Endothelial cell of umbilical vein (primary cell): ENCODE measurements at regions not wholly inside any gene's neighbourhood (a gene's known extent, or its start where the extent isn't known, plus 50 kb on each side); places are given as distances from the start of the nearest gene placed in this dataset.

Source experiments
- BruUV-seq: library from RNA; stranded (reverse); fragments of 400-500 nt; replicated peaks from 2 replicates; lab custom pipeline; 2021; lab: Mats Ljungman, UMichigan
- CTCF ChIA-PET: fragments of 300-600, 350-600 bp; sonication (Branson Sonifier 250); formaldehyde crosslinking; loops from one replicate; lab custom pipeline; 2021; ENCODE audit warnings: antibody characterized with exemption, inconsistent platforms; lab: Charles Lee
- POLR2A ChIA-PET: fragments of 300-600, 350-600 bp; sonication (Branson Sonifier 250); formaldehyde crosslinking; loops from one replicate; lab custom pipeline; 2021; ENCODE audit warnings: antibody characterized with exemption, inconsistent platforms; lab: Charles Lee
- DNase-seq: peaks from one replicate; pipeline ENCODE4 v3.0.0-alpha.2; 2011; ENCODE audit warnings: low read depth, low spot score
- FAIRE-seq: peaks from 2 replicates; lab custom pipeline; 2011; peaks lifted over from hg19 to GRCh38; lab: Jason Lieb, UNC
- H2AFZ ChIP-seq: 2 replicates; pipeline ENCODE4 v1.6.0; 2012; ENCODE audit warnings: low read depth, low read length, control low read depth, inconsistent platforms
- H3K27ac ChIP-seq: 2 replicates; pipeline ENCODE4 v1.5.1; 2011; ENCODE audit warnings: low read depth, mild to moderate bottlenecking, control low read depth, low read length, moderate library complexity; ENCODE audit not compliant: insufficient read depth
- H3K27me3 ChIP-seq, 2 experiments: 2 replicates each; pipeline versions ENCODE4 v1.6.0 to v1.6.1; 2011; ENCODE audit warnings: low read length in 2 of 2, mixed read lengths in 1 of 2; ENCODE audit not compliant: control insufficient read depth in 2 of 2, insufficient read depth in 2 of 2
- H3K36me3 ChIP-seq, 2 experiments: 2 replicates in 1 of 2; 3 replicates in 1 of 2; pipeline ENCODE4 v1.5.1; 2011; ENCODE audit warnings: low read length in 2 of 2, mild to moderate bottlenecking in 1 of 2, moderate library complexity in 1 of 2; ENCODE audit not compliant: control insufficient read depth in 2 of 2, insufficient read depth in 2 of 2; ENCODE audit errors: extremely low read depth in 1 of 2
- H3K4me1 ChIP-seq: 3 replicates; pipeline ENCODE4 v1.5.1; 2011; ENCODE audit warnings: mild to moderate bottlenecking, low read length; ENCODE audit not compliant: control insufficient read depth, insufficient read depth; ENCODE audit errors: extremely low read depth
- H3K4me2 ChIP-seq: 2 replicates; pipeline ENCODE4 v1.6.1; 2011; ENCODE audit warnings: low read length, control low read depth, mixed read lengths; ENCODE audit not compliant: insufficient read depth
- H3K4me3 ChIP-seq, 3 experiments: fragments of 200-600 bp in 1 of 3; sonication (generic), shearing (Covaris generic) in 1 of 3; replicated peaks in 1 of 3; 2 replicates each; pipeline ENCODE4 v1.5.1; 2011 to 2016; ENCODE audit warnings: control low read depth in 3 of 3, low read length in 3 of 3, mild to moderate bottlenecking in 2 of 3, inconsistent platforms in 1 of 3, low read depth in 1 of 3, moderate library complexity in 1 of 3; ENCODE audit not compliant: insufficient read depth in 1 of 3
- H3K79me2 ChIP-seq: 2 replicates; pipeline ENCODE4 v1.6.0; 2012; ENCODE audit warnings: low read length, inconsistent platforms; ENCODE audit not compliant: control insufficient read depth, insufficient read depth
- H3K9ac ChIP-seq: replicated peaks from 2 replicates; pipeline ENCODE3; 2011; ENCODE audit warnings: low read length, control low read depth; ENCODE audit not compliant: insufficient read depth; ENCODE audit errors: extremely low read depth
- H3K9me1 ChIP-seq: replicated peaks from 3 replicates; pipeline ENCODE4 v1.6.0; 2011; ENCODE audit warnings: mild to moderate bottlenecking, low read length; ENCODE audit not compliant: control insufficient read depth, insufficient read depth; ENCODE audit errors: extremely low read depth
- H3K9me3 ChIP-seq: replicated peaks from 2 replicates; pipeline ENCODE4 v1.5.1; 2012; ENCODE audit warnings: low read length, inconsistent platforms; ENCODE audit not compliant: control insufficient read depth, insufficient read depth
- H4K20me1 ChIP-seq: replicated peaks from 2 replicates; pipeline ENCODE3; 2011; ENCODE audit warnings: mild to moderate bottlenecking, low read length; ENCODE audit not compliant: control insufficient read depth, insufficient read depth; ENCODE audit errors: extremely low read depth
- CTCF ChIP-seq, 2 donors: IDR thresholded peaks; 1 replicate in 1 of 2; 2 replicates in 1 of 2; pipeline ENCODE4 v1.5.1; 2011; ENCODE audit warnings: low read length in 2 of 2, mild to moderate bottlenecking in 2 of 2, moderate library complexity in 2 of 2, control low read depth in 1 of 2, inconsistent platforms in 1 of 2, low read depth in 1 of 2; ENCODE audit not compliant: insufficient read depth in 1 of 2; ENCODE audit errors: extremely low read depth in 1 of 2
- EZH2 ChIP-seq: IDR thresholded peaks from 2 replicates; pipeline ENCODE4 v1.6.1; 2012; ENCODE audit warnings: borderline replicate concordance, low read depth, mild to moderate bottlenecking, moderate library complexity, low read length, inconsistent platforms; ENCODE audit not compliant: severe bottlenecking
- FOS ChIP-seq: IDR thresholded peaks from 2 replicates; pipeline ENCODE4 v1.6.1; 2011; ENCODE audit warnings: mild to moderate bottlenecking, low read length, moderate library complexity, borderline replicate concordance; ENCODE audit not compliant: insufficient read depth
- GATA2 ChIP-seq: IDR thresholded peaks from 2 replicates; pipeline ENCODE4 v1.7.0; 2011; ENCODE audit warnings: low read depth, mild to moderate bottlenecking, moderate library complexity, mixed read lengths, low read length; ENCODE audit not compliant: insufficient read length, insufficient read depth
- JUN ChIP-seq: IDR thresholded peaks from 2 replicates; pipeline ENCODE4 v1.6.1; 2011; ENCODE audit warnings: borderline replicate concordance, low read depth; ENCODE audit not compliant: insufficient read length, insufficient read depth
- MAX ChIP-seq: IDR thresholded peaks from 2 replicates; pipeline ENCODE4 v1.6.1; 2011; ENCODE audit not compliant: insufficient read depth, insufficient read length
- MYC ChIP-seq: IDR thresholded peaks from one replicate; pipeline ENCODE4 v1.6.1; 2011; ENCODE audit warnings: mild to moderate bottlenecking, low read depth, low read length
- POLR2A ChIP-seq: IDR thresholded peaks from 2 replicates; pipeline ENCODE4 v1.6.1; 2012; ENCODE audit warnings: low read depth, mild to moderate bottlenecking, control low read depth, low read length
- POLR2AphosphoS5 ChIP-seq: IDR thresholded peaks from 2 replicates; pipeline ENCODE4 v1.6.1; 2012; ENCODE audit warnings: low read depth, mild to moderate bottlenecking, control low read depth, low read length, moderate library complexity; ENCODE audit not compliant: insufficient read depth
- dilution Hi-C: fragments of 300-500 bp; cut with MboI; formaldehyde crosslinking; loops from one replicate; pipeline ENCODE4 v1.15.0; 2019; ENCODE audit warnings: low sequenced_read_pairs; ENCODE audit not compliant: extremely low pct_ligation_motif_present
- intact Hi-C: fragments of 100-400 bp; cut with micrococcal nuclease; formaldehyde crosslinking; loops from one replicate; pipeline ENCODE4 v1.10.0; 2022

DNA sequence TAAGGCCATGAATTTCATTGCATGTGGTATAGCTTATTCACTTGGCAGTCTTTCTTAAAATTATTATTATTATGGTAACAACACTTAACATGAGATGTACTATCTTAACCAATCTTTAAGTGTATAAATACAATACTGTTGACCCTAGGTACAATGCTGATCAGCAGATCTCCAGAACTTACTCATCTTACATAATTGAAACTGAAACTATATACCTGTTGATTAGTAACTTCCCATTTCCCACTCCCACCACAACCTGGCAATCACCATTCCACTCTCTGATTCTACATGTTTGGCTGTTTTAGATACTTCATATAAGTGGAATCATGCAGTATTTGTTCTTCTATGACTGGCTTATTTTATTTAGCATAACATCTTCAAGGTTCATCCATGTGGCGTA, 150.2 kb upstream of the POU2AF2 start:
- FAIRE-seq: no peak
- POLR2A ChIA-PET: no interaction called here
- no peaks in the 10 kb centered on the region for H3K79me2 ChIP-seq
- no peaks in the 10 kb centered on the region for H3K9me1 ChIP-seq
- no peaks in the 10 kb centered on the region for H3K9me3 ChIP-seq
- no peak overlapping the region for H3K4me2 ChIP-seq
- dilution Hi-C loops: no loop called here
- H3K4me3 ChIP-seq: no peak overlapping the region
- H3K9ac ChIP-seq: no peak overlapping the region
- CTCF ChIA-PET: interaction anchor here (2.2 kb wide), 1 partner anchor 10 kb away, joined by 6 read pairs; no protein-coding TSS in a partner anchor
- no peak overlapping the region for H3K27ac ChIP-seq
- H2AFZ ChIP-seq: no peak overlapping the region
- no peaks in the 10 kb centered on the region for H3K27me3 ChIP-seq
- H4K20me1 ChIP-seq: no peaks in the 10 kb centered on the region
- BruUV-seq: no TSS peak
- no peak for DNase-seq
- intact Hi-C loops: no loop called here
- no peaks in the 10 kb centered on the region for H3K36me3 ChIP-seq
- no peak for TF ChIP-seq POLR2A
- TF ChIP-seq MYC: no peak
- TF ChIP-seq MAX: no peak
- no peak for TF ChIP-seq POLR2AphosphoS5
- no peak for TF ChIP-seq EZH2
- no peak for TF ChIP-seq GATA2
- no peak for TF ChIP-seq FOS
- no peak for TF ChIP-seq JUN
- no peak for TF ChIP-seq CTCF (IDR thresholded peaks at IDR 0.05; ENCODE audit: extremely low read depth in 1 of 2, insufficient read depth in 1 of 2, low read depth in 1 of 2, low read length in 2 of 2)
- H3K4me1 ChIP-seq: no peaks in the 10 kb centered on the region
